Middle frontal gyrus (tissue), 1 donor: ENCODE measurements at regions not wholly inside any gene's neighbourhood (a gene's known extent, or its start where the extent isn't known, plus 50 kb on each side); places are given as distances from the start of the nearest gene placed in this dataset.

ENCODE experiments used
- DNase-seq: peaks from one replicate; pipeline ENCODE4 v3.0.0-alpha.2; 2015; ENCODE audit warnings: low spot score; ENCODE audit errors: extremely low spot score

- no peak for DNase-seq
Measured at GRCh38 chr10:43802988-43803696, 154.5 kb upstream of the ZNF32 start.

DNA sequence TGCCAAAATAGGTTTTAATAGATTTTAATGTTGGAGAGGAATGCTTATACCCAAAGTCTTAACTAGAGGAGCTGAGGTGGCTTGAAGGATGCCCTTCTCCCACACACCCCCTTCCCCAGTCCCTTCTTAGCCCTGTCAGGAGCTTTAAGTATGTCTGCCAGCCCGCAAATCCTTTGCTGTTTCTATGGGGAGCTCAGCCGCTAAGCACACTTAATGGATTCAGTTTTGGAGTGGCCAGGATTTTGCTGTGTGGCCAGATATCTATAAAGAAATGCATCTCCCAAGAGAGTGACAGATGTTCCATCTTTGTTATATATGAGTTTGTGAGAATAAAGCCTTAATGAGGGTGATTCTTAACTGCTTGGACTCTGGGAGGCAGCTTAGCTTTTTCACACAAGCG is 152.9 kb upstream of the ZNF32 start:
- DNase-seq = no peak

DNA sequence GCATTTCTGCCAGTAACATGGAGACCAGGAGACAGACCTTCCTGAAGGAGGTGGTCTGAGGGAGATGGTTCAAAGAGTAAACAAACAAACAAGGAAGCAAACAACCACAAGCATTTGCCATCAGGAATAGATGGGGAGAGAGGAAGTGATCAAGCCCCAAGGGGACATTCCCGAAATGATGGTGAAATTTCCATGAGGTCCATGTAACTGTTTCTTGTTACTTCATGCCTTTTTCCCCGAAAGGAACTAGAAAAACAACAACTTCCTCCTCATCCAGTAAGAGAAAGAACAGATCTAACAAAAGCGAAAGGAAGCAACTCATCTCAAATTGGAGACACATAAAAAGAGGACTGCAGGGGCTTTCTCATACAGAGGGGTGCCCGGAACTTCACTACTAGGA is 152.5 kb upstream of the ZNF32 start:
- DNase-seq = no peak

DNA sequence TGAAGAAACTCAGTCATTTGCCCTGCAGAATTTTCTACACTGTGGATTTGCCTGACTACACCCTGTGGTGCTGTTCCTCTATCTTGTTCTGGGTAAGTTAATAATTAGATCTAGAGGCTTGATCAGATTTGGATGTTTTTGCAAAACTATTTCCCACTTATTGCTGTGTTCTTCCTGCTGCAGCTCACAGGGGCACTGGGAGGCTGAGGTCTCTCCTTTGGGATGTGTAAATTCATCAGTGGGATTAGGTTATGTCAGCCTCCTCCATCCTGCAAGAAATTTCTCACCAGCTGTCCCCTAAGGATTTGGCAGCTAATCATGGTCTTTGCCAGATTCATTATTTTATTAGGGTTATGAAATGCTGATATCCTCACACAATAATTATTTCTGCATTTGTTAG is 148.1 kb upstream of the ZNF32 start:
- no peak for DNase-seq

DNA sequence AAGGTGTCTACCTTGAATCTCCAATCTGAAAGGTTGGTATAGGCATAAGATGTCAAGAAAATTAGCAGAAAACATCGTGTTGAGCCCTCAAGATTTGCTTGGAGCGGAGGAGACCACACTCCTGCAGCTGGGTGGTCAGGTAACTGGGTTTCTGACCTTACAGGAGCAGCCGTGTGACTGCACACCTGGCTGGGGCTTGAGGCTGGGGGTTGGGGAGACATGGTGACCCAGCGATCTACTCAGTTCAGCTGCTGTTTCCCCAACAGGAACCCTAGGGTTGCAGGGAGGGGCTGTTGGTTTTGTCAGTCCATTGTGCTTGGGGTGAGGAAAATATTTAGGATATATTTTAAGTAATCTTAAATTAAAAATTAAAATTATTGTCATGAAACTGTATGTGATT is 147.0 kb upstream of the ZNF32 start:
- DNase-seq = no peak

DNA sequence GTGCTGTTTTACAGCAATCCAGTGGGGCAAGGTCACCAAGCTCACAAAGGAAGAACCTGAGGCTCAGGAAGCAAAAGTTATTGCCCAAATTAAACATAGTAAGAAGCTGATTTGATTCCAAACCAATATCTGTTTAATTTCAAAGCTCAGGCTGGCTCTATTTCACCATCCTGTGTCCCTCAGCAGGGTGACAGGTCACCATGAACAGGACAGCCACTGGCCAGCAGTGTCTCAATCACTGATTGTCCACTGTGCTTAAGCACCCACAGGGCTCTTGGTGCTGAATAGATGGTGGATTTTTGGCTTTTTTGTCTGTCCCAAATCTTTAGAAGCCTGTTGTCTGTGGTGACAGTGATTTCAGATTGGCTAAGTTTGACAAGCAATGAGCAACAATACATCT is 146.4 kb upstream of the ZNF32 start:
- no peak for DNase-seq

DNA sequence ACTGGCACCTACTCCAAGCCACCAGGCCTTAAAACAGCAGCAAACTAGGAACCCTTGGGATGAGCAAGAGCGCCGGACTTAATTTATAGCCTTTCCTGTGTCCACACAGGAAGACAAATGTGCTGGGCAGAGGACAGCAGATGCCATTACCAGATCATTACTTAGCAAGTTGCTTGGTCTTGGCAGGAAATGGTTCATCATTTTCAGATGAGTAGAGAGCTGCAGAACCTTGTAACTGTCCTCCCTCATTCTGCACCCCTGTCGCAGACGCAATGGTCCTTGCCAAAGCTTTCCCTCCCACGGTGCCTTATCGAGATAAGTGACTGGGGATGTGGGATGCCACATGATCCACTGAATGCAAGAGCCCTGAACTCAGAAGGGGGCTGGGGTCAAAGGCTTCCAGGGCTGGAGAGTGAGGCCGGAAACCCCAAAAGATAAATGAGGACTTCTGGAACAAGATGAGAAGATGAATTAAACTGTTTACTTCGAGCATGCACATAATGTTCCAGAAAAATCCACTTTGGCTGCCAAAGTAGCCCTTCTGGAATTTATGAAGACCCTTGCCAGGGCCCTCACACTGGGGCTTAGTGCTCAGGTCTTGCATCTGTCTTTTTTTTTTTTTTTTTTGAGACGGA is 145.6 kb upstream of the ZNF32 start:
- no peak for DNase-seq

- DNase-seq = no peak
Measured at GRCh38 chr10:43793704-43794103, 145.0 kb upstream of the ZNF32 start.

- no peak for DNase-seq
Measured at GRCh38 chr10:43790147-43790546, 141.5 kb upstream of the ZNF32 start.

- DNase-seq = no peak
Measured at GRCh38 chr10:43785252-43785651, 136.6 kb upstream of the ZNF32 start.

- no peak for DNase-seq
Measured at GRCh38 chr10:43782814-43783213, 134.1 kb upstream of the ZNF32 start.

GRCh38 chr10:43781480-43782361 is 133.0 kb upstream of the ZNF32 start:
- DNase-seq = no peak

GRCh38 chr10:43778571-43778970 is 129.9 kb upstream of the ZNF32 start:
- no peak for DNase-seq

GRCh38 chr10:43775384-43775783 is 126.7 kb upstream of the ZNF32 start:
- no peak for DNase-seq

DNA sequence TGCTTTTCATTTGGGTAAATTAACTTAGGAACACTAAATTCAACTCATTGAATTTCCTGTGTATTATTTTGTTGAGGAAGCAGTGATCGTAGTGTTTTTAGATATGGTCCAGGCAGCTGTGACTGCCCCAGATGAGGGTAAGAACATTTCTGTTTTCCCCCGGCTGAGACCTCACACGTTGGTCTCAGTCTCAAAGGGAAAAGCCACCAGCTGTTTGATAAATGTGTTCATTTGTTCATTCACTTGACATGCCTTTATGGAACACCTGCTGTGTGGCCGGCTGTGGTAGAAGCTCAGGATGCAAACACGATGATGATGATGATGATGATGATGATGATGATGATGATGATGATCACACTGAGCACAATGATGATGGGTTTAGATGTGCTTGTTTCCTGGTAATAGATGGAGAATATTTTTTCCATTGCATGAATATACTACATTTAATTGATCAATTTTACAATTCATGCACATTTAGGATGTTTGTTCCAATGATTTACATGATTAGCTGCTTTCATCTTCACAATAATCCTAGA is 125.6 kb upstream of the ZNF32 start:
- no peak for DNase-seq

GRCh38 chr10:43773736-43774135 is 125.1 kb upstream of the ZNF32 start:
- no peak for DNase-seq

DNA sequence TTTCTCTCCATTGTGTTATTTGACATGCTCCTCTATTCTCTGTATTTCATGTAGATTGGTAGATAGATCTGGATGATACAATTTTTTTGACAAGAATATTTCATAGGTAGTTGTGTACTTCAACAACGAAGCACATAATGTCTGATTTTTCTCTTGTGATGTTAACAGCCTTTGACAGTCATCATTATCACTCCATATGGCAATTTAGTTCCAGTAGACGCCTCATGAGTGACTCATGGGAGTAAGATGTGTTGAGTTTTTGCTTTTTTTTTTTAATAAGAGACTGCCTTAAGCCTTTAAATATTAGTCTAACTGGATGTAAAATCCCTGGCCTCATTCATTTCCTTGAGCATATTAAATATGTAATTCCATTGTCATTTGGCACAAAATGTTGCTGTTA is 123.5 kb upstream of the ZNF32 start:
- DNase-seq = no peak

GRCh38 chr10:43771675-43772074 is 123.0 kb upstream of the ZNF32 start:
- no peak for DNase-seq

DNA sequence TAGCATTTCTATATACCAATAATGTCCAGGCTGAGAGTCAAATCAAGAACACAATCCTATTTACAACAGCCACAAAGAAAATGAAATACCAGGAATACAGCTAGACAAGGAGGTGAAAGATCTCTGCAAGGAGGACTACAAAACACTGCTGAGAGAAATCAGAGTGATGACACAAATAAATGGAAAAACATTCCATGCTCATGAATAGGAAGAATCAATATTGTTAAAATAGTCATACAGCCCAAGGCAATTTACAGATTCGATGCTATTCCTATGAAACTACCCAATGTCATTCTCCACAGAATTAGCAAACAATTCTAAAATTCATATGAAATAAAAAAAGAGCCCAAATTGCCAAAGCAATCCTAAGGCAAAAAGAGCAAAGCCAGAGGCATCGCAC is 116.8 kb upstream of the ZNF32 start:
- DNase-seq = no peak

DNA sequence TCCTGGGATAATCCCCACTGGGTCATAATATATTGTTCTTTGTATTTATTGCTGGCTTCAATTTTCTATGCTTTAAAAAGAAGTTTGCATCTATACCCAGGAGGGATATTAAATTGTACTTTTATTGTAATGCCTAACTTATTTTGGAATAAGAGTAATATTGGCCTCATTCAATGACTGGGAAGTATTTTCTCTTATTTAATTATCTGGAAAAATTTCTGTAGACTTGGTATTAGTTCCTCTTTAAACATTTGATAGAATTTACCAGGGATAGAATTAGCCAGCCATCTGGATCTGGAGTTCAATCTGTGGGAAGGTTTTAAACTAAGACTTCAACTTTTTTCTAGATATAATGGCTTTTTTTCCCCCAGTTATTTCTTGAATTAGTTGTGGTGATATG is 115.2 kb upstream of the ZNF32 start:
- no peak for DNase-seq

DNA sequence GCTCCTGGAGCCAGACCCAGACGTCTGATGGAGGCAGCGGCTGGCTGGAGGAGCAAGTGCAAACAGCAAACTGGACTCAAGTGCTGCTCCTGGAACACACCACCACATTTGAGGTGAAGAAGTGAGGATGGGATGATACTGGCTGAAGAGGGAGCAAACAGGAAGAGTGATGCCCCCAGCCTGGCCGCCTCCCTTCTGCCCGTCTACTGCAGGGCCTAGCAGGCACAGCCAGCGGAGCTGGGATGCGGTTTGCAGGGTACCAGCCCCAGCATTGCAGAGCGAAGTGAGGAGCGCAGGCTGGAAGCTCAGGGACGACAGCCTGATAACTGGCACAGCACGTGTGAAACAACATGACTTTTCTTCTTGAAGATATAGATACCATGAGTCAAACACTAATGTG is 111.8 kb upstream of the ZNF32 start:
- DNase-seq = no peak

DNA sequence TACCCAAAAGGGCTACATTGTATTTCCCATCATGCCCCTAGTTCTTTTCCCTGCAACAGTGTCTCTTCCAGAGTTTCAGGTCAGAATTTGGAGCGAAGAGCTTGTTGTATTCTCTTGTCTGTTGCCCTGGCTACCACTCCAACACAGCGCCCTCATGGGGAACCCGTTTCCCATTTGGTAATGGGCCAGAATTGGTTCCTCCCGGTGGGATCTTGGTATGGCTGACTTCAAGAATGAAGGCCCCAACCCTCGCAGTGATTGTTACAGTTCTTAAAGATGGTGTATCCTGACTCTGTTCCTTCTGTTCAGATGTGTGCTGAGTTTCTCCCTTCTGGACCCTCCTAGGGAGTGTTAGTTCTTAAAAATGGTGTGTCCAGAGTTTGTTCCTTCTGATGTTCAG is 110.5 kb upstream of the ZNF32 start:
- no peak for DNase-seq
